ENCODE measurements at regions not wholly inside any gene's neighbourhood (a gene's known extent, or its start where the extent isn't known, plus 50 kb on each side); places are given as distances from the start of the nearest gene placed in this dataset.

GRCh38 chr14:46008348-46008747 lies 643.2 kb downstream of the RPL10L start:
- H3K9me3 ChIP-seq (ENCODE audit: low read length), result no peaks in the 10 kb centered on the region
- no peak overlapping the region for H3K9ac ChIP-seq (ENCODE audit: low read length)
- H3K36me3 ChIP-seq (ENCODE audit: insufficient read depth, low read length), result no peaks in the 10 kb centered on the region
- H3K79me2 ChIP-seq (replicated peaks; ENCODE audit: insufficient read depth, low read length), result no peaks in the 10 kb centered on the region
- H2AFZ ChIP-seq (ENCODE audit: low read depth, low read length), result no peak overlapping the region
- no peak overlapping the region for H3K4me3 ChIP-seq (ENCODE audit: low read length)
- no peaks in the 10 kb centered on the region for H4K20me1 ChIP-seq (ENCODE audit: insufficient read depth)
- H3K27me3 ChIP-seq (ENCODE audit: insufficient read depth, low read depth, low read length), result no peaks in the 10 kb centered on the region
- TF ChIP-seq SMC3 (conservative IDR thresholded peaks at IDR 0.05; ENCODE audit: poor library complexity), result no peak
- no peak for TF ChIP-seq REST (IDR thresholded peaks at IDR 0.05; ENCODE audit: borderline replicate concordance)
- no peak for TF ChIP-seq EZH2 (IDR thresholded peaks at IDR 0.05; ENCODE audit: borderline replicate concordance, insufficient read depth, low read length, poor library complexity, severe bottlenecking)
- TF ChIP-seq MXI1 (conservative IDR thresholded peaks at IDR 0.05; ENCODE audit: poor library complexity, severe bottlenecking), result no peak
- no peak for TF ChIP-seq POLR2AphosphoS5 (IDR thresholded peaks at IDR 0.05)
- TF ChIP-seq CTCF (IDR thresholded peaks at IDR 0.05; ENCODE audit: poor library complexity, severe bottlenecking), result no peak
- TF ChIP-seq RAD21 (conservative IDR thresholded peaks at IDR 0.05), result no peak
- no peak for TF ChIP-seq EP300 (conservative IDR thresholded peaks at IDR 0.05; ENCODE audit: poor library complexity, severe bottlenecking)
- TF ChIP-seq TAF1 (IDR thresholded peaks at IDR 0.05; ENCODE audit: low read depth), result no peak
- H3K9me2 ChIP-seq (ENCODE audit: insufficient read depth, low read length), result no peaks in the 10 kb centered on the region
- no peak overlapping the region for H3K27ac ChIP-seq (ENCODE audit: low read length)
- no peaks in the 10 kb centered on the region for H3F3A ChIP-seq (ENCODE audit: insufficient read depth, low read length, poor library complexity, severe bottlenecking)
- no peak overlapping the region for H3K4me2 ChIP-seq (ENCODE audit: low read length)

GRCh38 chr14:45998554-45998953 lies 653.0 kb downstream of the RPL10L start:
- TF ChIP-seq SMC3 (conservative IDR thresholded peaks at IDR 0.05; ENCODE audit: poor library complexity) (no peak), EP300 (conservative IDR thresholded peaks at IDR 0.05; ENCODE audit: poor library complexity, severe bottlenecking) (no peak)
- Histone ChIP-seq H3K79me2 (replicated peaks; ENCODE audit: insufficient read depth, low read length) (no peaks in the 10 kb centered on the region), H3K9ac (ENCODE audit: low read length) (no peak overlapping the region), H3K27me3 (ENCODE audit: insufficient read depth, low read depth, low read length) (no peaks in the 10 kb centered on the region), H4K20me1 (ENCODE audit: insufficient read depth) (no peaks in the 10 kb centered on the region), H3K36me3 (ENCODE audit: insufficient read depth, low read length) (no peaks in the 10 kb centered on the region), H3K9me3 (ENCODE audit: low read length) (no peaks in the 10 kb centered on the region), H3F3A (ENCODE audit: insufficient read depth, low read length, poor library complexity, severe bottlenecking) (no peaks in the 10 kb centered on the region), H3K9me2 (ENCODE audit: insufficient read depth, low read length) (no peaks in the 10 kb centered on the region), H3K4me3 (ENCODE audit: low read length) (no peak overlapping the region), H3K27ac (ENCODE audit: low read length) (no peak overlapping the region), H2AFZ (ENCODE audit: low read depth, low read length) (no peak overlapping the region), H3K4me2 (ENCODE audit: low read length) (no peak overlapping the region)

DNA sequence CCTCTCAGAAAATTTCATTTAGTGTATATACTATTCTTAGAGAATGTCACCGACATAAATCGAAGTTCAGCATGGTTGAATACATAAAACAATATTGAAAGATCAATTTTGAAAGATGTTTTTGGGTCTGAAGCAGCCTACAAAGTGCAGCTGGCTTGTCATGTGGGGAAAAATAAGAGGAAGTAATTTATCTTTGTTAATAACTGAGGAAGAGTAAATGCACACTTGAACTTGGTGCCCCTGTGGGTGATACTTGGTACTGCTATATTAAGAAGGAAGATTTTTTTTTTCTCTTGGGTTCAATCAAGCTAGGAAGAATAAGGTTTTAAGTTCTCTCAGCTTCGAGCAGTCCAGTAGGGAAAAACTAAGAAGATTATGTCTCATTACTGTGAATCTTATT lies 661.3 kb downstream of the RPL10L start:
- Histone ChIP-seq H3K9me2 (ENCODE audit: insufficient read depth, low read length) (no peaks in the 10 kb centered on the region), H4K20me1 (ENCODE audit: insufficient read depth) (no peaks in the 10 kb centered on the region), H3K27ac (ENCODE audit: low read length) (no peak overlapping the region), H3K36me3 (ENCODE audit: insufficient read depth, low read length) (no peaks in the 10 kb centered on the region), H3K4me3 (ENCODE audit: low read length) (no peak overlapping the region), H3F3A (ENCODE audit: insufficient read depth, low read length, poor library complexity, severe bottlenecking) (no peaks in the 10 kb centered on the region), H2AFZ (ENCODE audit: low read depth, low read length) (no peak overlapping the region), H3K4me2 (ENCODE audit: low read length) (no peak overlapping the region), H3K9ac (ENCODE audit: low read length) (no peak overlapping the region), H3K27me3 (ENCODE audit: insufficient read depth, low read depth, low read length) (no peaks in the 10 kb centered on the region), H3K9me3 (ENCODE audit: low read length) (no peaks in the 10 kb centered on the region), H3K79me2 (replicated peaks; ENCODE audit: insufficient read depth, low read length) (no peaks in the 10 kb centered on the region)
- TF ChIP-seq EP300 (conservative IDR thresholded peaks at IDR 0.05; ENCODE audit: poor library complexity, severe bottlenecking) (no peak), MXI1 (conservative IDR thresholded peaks at IDR 0.05; ENCODE audit: poor library complexity, severe bottlenecking) (no peak), POLR2AphosphoS5 (IDR thresholded peaks at IDR 0.05) (no peak), TAF1 (IDR thresholded peaks at IDR 0.05; ENCODE audit: low read depth) (no peak), CTCF (IDR thresholded peaks at IDR 0.05; ENCODE audit: poor library complexity, severe bottlenecking) (peak; percentile 16)

All from neural cell (in vitro differentiated cells).